Activated CD4-positive, alpha-beta T cell treated with anti-CD3 and anti-CD28 coated beads, Interleukin-2, Interleukin-6, amounts not matched to agents 100 ng/mL and 50 ng/mL, durations not matched to agents 16 hours and 8 hours (primary cell): ENCODE measurements at regions not wholly inside any gene's neighbourhood (a gene's known extent, or its start where the extent isn't known, plus 50 kb on each side); places are given as distances from the start of the nearest gene placed in this dataset.

Experiments used
- DNase-seq: peaks from one replicate; pipeline ENCODE4 v3.0.0-alpha.2; 2020

GRCh38 chr6:156107624-156108101 lies 652.0 kb upstream of the NOX3 start:
- DNase-seq, result peak; percentile 1

DNA sequence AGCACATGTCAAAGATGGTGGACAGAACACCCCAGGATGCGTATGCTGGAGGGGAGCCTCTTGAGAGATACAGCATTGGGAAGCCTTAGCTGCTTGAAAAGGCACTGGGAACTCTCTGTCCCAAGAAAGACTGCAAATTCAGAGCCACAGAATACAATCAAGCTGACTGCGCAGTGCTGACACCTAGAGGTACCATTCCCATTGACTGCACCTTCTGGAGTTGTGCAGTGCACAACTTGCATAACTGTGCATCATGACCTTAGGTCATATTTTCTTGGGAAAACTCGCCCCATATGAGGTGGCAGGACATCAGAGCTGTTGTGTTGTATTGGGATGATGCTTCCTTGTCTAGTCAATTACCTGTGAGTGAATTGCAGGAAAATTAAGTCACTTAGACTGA lies 646.5 kb upstream of the NOX3 start:
- DNase-seq, result no peak

GRCh38 chr6:156098839-156099238 lies 643.2 kb upstream of the NOX3 start:
- DNase-seq, result no peak

DNA sequence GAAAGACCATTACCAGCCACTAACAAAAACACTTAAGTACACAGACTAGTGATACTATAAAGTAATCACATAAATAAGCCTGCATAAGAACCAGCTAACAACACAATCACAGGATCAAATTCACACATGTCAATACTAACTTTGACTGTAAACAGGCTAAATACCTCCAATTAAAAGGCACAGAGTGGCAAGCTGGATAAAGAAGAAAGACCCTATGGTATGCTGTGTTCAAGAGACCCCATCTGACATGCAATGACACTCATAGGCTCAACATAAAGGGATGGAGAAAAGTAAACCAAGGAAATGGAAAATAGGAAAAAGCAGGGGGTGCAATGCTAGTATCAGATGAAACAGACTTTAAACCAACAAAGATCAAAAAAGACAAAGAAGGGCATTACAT lies 631.8 kb upstream of the NOX3 start:
- DNase-seq, result no peak

- DNase-seq, result no peak
These were observed 626.4 kb upstream of the NOX3 start for GRCh38 chr6:156082012-156082411.

DNA sequence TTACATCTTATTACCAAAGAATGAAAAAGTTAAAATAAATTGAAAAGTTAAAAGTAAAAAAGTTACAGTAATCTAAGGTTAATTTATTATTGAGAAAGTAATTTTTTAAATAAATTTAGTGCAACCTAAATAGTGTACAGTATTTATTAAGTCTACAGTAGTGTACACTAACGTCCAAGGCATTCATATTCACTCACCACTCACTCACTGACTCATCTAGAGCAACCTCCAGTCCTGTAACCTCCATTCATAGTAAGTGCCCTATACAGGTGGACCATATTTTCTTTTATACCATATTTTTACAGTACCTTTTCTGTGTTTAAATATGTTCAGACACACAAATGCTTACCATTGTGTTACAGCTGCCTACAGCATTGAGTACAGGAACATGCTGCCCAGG lies 624.7 kb upstream of the NOX3 start:
- DNase-seq, result no peak

- DNase-seq, result no peak
These were observed 613.2 kb upstream of the NOX3 start for GRCh38 chr6:156068881-156069280.

GRCh38 chr6:156065849-156066248 lies 610.2 kb upstream of the NOX3 start:
- DNase-seq, result no peak

- no peak for DNase-seq
These were observed 606.5 kb upstream of the NOX3 start for GRCh38 chr6:156062091-156062563.

- DNase-seq, result no peak
These were observed 605.8 kb upstream of the NOX3 start for GRCh38 chr6:156061465-156061864.

- DNase-seq, result no peak
These were observed 604.4 kb upstream of the NOX3 start for GRCh38 chr6:156060013-156060412.

- no peak for DNase-seq
These were observed 602.7 kb upstream of the NOX3 start for GRCh38 chr6:156058356-156058755.

DNA sequence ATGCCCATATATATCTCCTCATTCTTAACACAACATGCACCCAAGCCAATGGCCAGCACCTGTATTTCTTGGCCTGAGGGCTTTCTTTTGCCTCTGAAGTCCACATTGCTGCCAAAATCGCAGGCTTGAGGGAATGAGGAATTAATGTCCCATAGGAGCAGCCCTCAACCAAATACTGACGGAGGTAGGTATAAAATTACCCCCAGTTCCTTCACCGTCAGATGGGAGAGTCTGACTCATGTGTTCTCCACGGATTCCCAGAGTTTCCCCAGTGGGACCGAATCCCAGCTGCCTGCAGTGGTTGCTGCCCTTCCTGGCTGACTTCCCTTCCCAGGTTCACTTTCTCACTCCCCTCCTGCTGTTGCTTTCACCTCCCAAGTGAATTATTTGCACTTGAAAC lies 602.2 kb upstream of the NOX3 start:
- no peak for DNase-seq

DNA sequence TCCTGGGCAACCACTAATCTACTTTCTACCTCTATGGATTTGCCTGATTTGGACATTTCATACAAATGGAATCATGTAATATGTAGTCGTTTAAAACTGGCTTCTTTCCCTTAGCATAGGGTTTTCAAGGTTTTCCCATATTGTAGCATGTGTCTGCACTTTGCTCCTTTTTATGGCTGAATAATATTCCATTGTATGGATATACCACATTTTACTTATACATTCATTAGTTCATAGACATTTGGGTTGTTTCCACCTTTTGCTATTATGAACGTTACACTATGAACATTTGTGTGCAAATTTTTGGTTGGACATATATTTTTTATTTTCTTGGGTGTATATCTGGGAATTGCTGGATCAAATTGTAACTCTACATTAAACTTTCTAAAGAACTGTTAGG lies 600.4 kb upstream of the NOX3 start:
- DNase-seq, result no peak

DNA sequence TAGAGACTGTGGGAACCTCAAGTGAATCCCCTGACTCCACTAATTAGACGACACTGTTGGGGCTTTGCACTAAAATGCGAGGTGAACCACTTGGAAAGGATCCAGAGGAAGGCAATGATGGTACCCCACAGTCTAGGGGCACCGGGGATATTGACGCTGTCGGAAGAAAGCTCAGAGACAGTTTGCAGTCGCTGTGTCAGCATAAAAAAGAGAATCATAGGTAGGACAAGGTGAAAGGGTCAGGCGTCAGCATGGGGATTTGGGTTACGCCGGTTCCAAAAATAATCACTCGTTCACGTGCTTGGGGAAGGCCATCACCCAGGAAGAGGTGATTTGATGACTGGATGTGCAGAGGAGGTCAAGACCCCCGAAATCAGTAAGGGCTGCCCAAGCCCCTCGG lies 598.0 kb upstream of the NOX3 start:
- DNase-seq, result no peak

DNA sequence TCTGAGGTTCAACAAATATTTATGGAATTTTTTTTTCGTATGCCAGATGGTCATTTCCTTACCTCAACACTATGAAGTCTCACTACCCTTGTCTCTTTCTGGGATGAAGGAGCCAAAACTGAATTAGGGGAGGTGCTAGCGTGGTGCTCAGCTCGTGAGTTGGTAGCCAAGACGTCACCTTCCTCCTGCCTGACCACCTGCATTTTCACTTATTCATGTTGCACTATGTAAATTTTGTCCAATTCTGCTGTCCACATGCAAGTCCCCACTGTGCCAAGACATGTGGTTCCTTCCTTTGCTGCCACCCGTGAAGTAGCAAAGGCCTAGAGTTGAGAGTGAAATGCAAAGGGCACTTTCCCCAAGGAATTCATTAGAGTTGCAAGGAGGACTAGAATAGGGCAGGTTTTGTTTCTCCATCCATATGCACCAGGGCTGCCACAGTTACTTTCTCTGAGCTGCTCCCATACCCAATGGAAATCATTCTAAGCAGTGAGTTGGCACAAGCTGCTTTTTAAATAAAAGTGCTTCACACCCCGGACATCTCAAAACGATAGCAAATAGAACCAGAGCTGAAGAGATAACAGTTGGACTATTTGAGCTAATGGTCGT lies 591.3 kb upstream of the NOX3 start:
- DNase-seq, result no peak

DNA sequence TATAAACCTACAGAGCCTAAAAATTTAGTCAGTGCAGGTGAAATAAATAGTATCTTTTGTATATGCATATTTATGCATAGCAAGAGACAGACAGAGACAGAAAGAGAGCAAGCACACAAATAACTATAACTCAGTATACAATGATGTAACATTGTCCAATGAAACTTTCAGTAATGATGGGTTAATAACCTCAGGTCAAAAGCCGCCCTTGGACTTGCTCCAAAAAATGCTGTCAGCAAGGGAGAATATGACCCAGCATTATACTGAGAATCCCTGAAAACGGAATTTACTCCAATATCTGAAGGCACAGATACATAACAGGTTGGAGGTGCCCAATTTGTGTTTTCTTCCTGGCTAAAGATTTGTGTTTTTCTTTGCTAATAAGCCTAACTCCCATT lies 590.6 kb upstream of the NOX3 start:
- no peak for DNase-seq

- DNase-seq, result no peak
These were observed 590.0 kb upstream of the NOX3 start for GRCh38 chr6:156045401-156046267.

GRCh38 chr6:156033598-156033997 lies 578.0 kb upstream of the NOX3 start:
- no peak for DNase-seq

DNA sequence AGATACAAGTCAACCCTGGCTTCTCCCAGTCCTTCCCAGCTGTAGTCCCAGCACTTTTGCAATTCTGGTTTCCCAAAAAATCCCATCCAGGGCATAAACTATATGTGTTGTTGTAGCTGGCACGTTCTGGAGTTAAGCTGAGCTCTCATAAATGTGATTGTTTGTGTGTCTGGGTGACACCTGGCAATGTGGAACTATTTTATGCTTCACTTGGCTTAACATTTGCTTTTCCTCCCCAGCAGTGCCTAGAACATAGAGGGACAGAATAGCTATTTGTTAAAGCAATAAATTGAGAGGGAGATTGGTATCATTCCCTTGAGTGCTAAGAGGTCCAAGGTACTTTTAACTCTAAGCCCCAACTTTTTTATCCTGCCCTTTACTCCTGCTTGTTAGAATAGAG lies 575.9 kb upstream of the NOX3 start:
- DNase-seq, result no peak

DNA sequence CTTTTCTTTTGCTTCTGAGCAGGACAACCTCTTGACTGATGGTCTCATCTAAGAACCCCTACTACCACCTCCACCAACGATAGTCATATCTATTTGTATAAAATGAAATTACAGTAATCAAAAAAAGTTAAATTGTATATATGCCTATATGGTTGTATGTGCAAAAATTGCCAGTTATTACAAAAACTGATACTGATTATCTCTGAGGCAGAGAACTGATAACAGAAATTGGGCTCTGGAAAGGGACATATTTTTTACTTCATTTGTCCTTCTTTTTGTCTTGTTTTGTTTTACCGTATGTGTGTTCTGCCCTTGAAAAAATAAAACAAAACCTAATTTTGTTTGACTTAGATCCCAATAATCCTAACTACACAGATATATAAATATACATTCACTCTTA lies 574.4 kb upstream of the NOX3 start:
- DNase-seq, result no peak

- no peak for DNase-seq
These were observed 573.8 kb upstream of the NOX3 start for GRCh38 chr6:156029286-156029985.

DNA sequence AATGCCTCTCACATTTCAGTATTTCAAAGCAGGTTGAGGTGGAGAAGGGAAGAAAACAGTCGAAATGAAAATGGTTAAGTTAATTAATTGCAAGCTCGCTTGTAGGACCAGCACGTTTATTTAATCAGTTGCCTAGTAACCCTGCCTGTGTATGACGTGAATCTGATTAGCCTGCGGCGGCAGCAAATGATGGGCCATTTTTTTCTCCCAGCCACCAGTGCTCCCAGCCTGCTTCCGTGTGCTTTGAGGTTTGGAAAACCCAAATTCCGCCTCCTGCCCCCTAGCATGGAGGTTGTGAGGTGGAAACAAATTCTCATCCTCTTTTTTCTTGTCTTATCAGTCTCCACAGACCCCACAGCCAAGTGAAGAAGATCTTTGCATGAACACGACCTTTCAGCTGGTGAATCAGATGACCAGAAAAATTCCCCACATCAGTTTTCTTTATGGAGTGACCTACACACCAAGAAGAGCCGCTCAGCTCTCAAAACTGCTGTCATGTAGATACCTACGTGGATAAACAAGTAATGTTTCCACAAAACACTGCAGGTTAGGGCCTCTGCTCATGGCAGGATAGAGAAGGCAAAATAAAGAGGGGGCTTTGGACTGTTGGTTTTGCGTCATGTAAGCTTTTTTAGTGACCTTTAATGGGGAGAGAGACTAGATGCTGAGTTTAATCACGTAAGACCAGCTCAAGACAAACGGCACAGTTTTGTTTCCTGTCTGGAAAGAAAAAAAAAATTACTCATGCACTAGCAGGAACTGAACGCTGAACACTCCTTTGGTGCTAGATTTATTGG lies 572.9 kb upstream of the NOX3 start:
- DNase-seq, result no peak
